Tibial artery (tissue), 4 donors: ENCODE measurements at regions not wholly inside any gene's neighbourhood (a gene's known extent, or its start where the extent isn't known, plus 50 kb on each side); places are given as distances from the start of the nearest gene placed in this dataset.

ENCODE experiments used
- DNase-seq, 2 donors: peaks; one replicate each; pipeline ENCODE4 v3.0.0-alpha.2; 2019
- H3K27ac ChIP-seq, 2 donors: fragments of 200-600 bp; sonication (generic) in 1 of 2; 1 replicate in 1 of 2; 2 replicates in 1 of 2; pipeline ENCODE4 v1.5.1; 2018 to 2019; ENCODE audit warnings: mild to moderate bottlenecking in 1 of 2
- H3K27me3 ChIP-seq, 2 donors: fragments of 200-600 bp; sonication (generic) in 1 of 2; one replicate each; pipeline versions ENCODE4 v1.5.1 to v1.6.0; 2016 to 2019
- H3K36me3 ChIP-seq, 3 donors: fragments of 200-600 bp; sonication (generic) in 2 of 3; one replicate each; pipeline ENCODE4 v1.5.1; 2016 to 2019; ENCODE audit warnings: mild to moderate bottlenecking in 2 of 3
- H3K4me1 ChIP-seq, 4 donors: fragments of 200-600 bp; sonication (generic) in 2 of 4; 1 replicate in 3 of 4; 2 replicates in 1 of 4; pipeline ENCODE4 v1.5.1; 2016 to 2019
- H3K4me3 ChIP-seq, 2 donors: fragments of 200-600 bp; sonication (generic) in 1 of 2; 1 replicate in 1 of 2; 2 replicates in 1 of 2; pipeline ENCODE4 v1.5.1; 2018 to 2019; ENCODE audit warnings: mild to moderate bottlenecking in 2 of 2
- H3K9me3 ChIP-seq, 3 donors: fragments of 200-600 bp; sonication (generic) in 1 of 3; one replicate each; pipeline ENCODE4 v1.5.1; 2016 to 2019
- CTCF ChIP-seq, 2 experiments: fragments of 200-600 bp in 1 of 2; fragments of 450-650 bp in 1 of 2; IDR thresholded peaks; one replicate each; pipeline ENCODE4 v1.5.1; 2017 to 2019; ENCODE audit warnings: antibody characterized with exemption in 2 of 2, mild to moderate bottlenecking in 1 of 2, moderate library complexity in 1 of 2
- intact Hi-C: fragments of 100-400 bp; cut with DNase I; formaldehyde crosslinking; loops from one replicate; pipeline ENCODE4 v1.15.0; 2023; ENCODE audit warnings: low total_unique reads

GRCh38 chr13:82036602-82037001, 1695.7 kb upstream of the SPRY2 start:
- no peaks in the 10 kb centered on the region for H3K4me1 ChIP-seq
- no peak overlapping the region for H3K27ac ChIP-seq
- H3K36me3 ChIP-seq, result no peaks in the 10 kb centered on the region
- no peak for TF ChIP-seq CTCF (IDR thresholded peaks at IDR 0.05)
- H3K27me3 ChIP-seq, result no peaks in the 10 kb centered on the region
- no peak for DNase-seq
- intact Hi-C loops, result no loop called here
- H3K4me3 ChIP-seq, result no peak overlapping the region
- H3K9me3 ChIP-seq, result no peaks in the 10 kb centered on the region

GRCh38 chr13:82011355-82011754, 1670.4 kb upstream of the SPRY2 start:
- Histone ChIP-seq H3K27me3 (no peaks in the 10 kb centered on the region), H3K4me1 (no peaks in the 10 kb centered on the region), H3K36me3 (no peaks in the 10 kb centered on the region), H3K27ac (no peak overlapping the region), H3K9me3 (no peaks in the 10 kb centered on the region), H3K4me3 (no peak overlapping the region)
- no peak for DNase-seq
- intact Hi-C loops, result no loop called here
- no peak for TF ChIP-seq CTCF (IDR thresholded peaks at IDR 0.05)

GRCh38 chr13:82010780-82011179, 1669.9 kb upstream of the SPRY2 start:
- intact Hi-C loops, result no loop called here
- DNase-seq, result no peak
- TF ChIP-seq CTCF (IDR thresholded peaks at IDR 0.05), result no peak
- Histone ChIP-seq H3K27ac (no peak overlapping the region), H3K9me3 (no peaks in the 10 kb centered on the region), H3K27me3 (no peaks in the 10 kb centered on the region), H3K36me3 (no peaks in the 10 kb centered on the region), H3K4me3 (no peak overlapping the region), H3K4me1 (no peaks in the 10 kb centered on the region)

GRCh38 chr13:82002710-82003109, 1661.8 kb upstream of the SPRY2 start:
- H3K4me1 ChIP-seq, result no peaks in the 10 kb centered on the region
- TF ChIP-seq CTCF (IDR thresholded peaks at IDR 0.05), result no peak

GRCh38 chr13:81995316-81995715, 1654.4 kb upstream of the SPRY2 start:
- Histone ChIP-seq H3K4me3 (no peak overlapping the region), H3K36me3 (no peaks in the 10 kb centered on the region), H3K27me3 (no peaks in the 10 kb centered on the region), H3K9me3 (no peaks in the 10 kb centered on the region), H3K4me1 (no peaks in the 10 kb centered on the region), H3K27ac (no peak overlapping the region)
- TF ChIP-seq CTCF (IDR thresholded peaks at IDR 0.05), result no peak
- intact Hi-C loops, result no loop called here
- no peak for DNase-seq

More at GRCh38 chr13:82002710-82003109, 1661.8 kb upstream of the SPRY2 start:
- H3K27me3 ChIP-seq, result no peaks in the 10 kb centered on the region
- no peaks in the 10 kb centered on the region for H3K36me3 ChIP-seq
- intact Hi-C loops, result no loop called here
- no peak overlapping the region for H3K4me3 ChIP-seq
- no peak overlapping the region for H3K27ac ChIP-seq
- no peaks in the 10 kb centered on the region for H3K9me3 ChIP-seq
- DNase-seq, result no peak

GRCh38 chr13:81990652-81991051, 1649.7 kb upstream of the SPRY2 start:
- H3K4me1 ChIP-seq, result no peaks in the 10 kb centered on the region
- no peaks in the 10 kb centered on the region for H3K9me3 ChIP-seq
- H3K4me3 ChIP-seq, result no peak overlapping the region
- no peak overlapping the region for H3K27ac ChIP-seq
- no peaks in the 10 kb centered on the region for H3K27me3 ChIP-seq
- no peak for DNase-seq
- H3K36me3 ChIP-seq, result no peaks in the 10 kb centered on the region
- intact Hi-C loops, result no loop called here
- TF ChIP-seq CTCF (IDR thresholded peaks at IDR 0.05), result no peak
